ENCODE measurements at regions not wholly inside any gene's neighbourhood (a gene's known extent, or its start where the extent isn't known, plus 50 kb on each side); places are given as distances from the start of the nearest gene placed in this dataset.

- TF ChIP-seq, protein P1, sequence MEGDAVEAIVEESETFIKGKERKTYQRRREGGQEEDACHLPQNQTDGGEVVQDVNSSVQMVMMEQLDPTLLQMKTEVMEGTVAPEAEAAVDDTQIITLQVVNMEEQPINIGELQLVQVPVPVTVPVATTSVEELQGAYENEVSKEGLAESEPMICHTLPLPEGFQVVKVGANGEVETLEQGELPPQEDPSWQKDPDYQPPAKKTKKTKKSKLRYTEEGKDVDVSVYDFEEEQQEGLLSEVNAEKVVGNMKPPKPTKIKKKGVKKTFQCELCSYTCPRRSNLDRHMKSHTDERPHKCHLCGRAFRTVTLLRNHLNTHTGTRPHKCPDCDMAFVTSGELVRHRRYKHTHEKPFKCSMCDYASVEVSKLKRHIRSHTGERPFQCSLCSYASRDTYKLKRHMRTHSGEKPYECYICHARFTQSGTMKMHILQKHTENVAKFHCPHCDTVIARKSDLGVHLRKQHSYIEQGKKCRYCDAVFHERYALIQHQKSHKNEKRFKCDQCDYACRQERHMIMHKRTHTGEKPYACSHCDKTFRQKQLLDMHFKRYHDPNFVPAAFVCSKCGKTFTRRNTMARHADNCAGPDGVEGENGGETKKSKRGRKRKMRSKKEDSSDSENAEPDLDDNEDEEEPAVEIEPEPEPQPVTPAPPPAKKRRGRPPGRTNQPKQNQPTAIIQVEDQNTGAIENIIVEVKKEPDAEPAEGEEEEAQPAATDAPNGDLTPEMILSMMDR (IDR thresholded peaks at IDR 0.05; ENCODE audit: poor library complexity, severe bottlenecking): no peak
- no peak for TF ChIP-seq EZH2 (IDR thresholded peaks at IDR 0.05; ENCODE audit: borderline replicate concordance, insufficient read depth, low read length, poor library complexity, severe bottlenecking)
These were observed 148.4 kb upstream of the FBXL4 start for GRCh38 chr6:99096170-99096569.
